Esophagus muscularis mucosa (tissue), 3 donors: ENCODE measurements at regions not wholly inside any gene's neighbourhood (a gene's known extent, or its start where the extent isn't known, plus 50 kb on each side); places are given as distances from the start of the nearest gene placed in this dataset.

Experiments
- CTCF ChIP-seq, 3 experiments: fragments of 200-600 bp in 2 of 3; fragments of 450-650 bp in 1 of 3; sonication (generic) in 2 of 3; IDR thresholded peaks; one replicate each; pipeline ENCODE4 v1.5.1; 2017 to 2019; ENCODE audit warnings: antibody characterized with exemption in 3 of 3, mild to moderate bottlenecking in 2 of 3, moderate library complexity in 1 of 3
- POLR2A ChIP-seq: fragments of 450-650 bp; IDR thresholded peaks from one replicate; pipeline ENCODE4 v1.6.1; 2017; ENCODE audit warnings: antibody characterized with exemption, moderate library complexity, mild to moderate bottlenecking, low read depth

GRCh38 chr10:111392910-111393309, 316.1 kb downstream of the ADRA2A start:
- TF ChIP-seq CTCF (IDR thresholded peaks at IDR 0.05), result no peak
- no peak for TF ChIP-seq POLR2A
